ENCODE measurements at regions not wholly inside any gene's neighbourhood (a gene's known extent, or its start where the extent isn't known, plus 50 kb on each side); places are given as distances from the start of the nearest gene placed in this dataset.

DNA sequence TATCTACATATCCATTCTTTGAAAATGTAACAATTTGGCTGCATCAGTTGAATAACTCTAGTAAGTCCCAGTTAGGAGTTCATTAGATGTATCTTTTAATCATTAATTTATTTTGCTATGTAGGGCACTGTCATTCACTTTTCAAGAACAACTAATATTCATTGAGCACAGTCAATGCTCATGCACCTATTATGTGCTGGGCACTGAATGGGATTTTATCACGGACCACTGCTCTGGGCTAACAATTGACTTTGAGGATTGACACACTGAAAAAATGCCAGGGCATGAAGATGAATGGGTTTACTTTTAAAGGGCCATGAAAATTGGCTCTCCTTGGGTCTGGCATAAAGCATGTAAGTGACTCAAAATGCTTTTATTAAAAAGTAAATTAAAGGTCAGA, 375.2 kb downstream of the PLPP3 start:
- no peak overlapping the region for H3K9ac ChIP-seq (ENCODE audit: low read depth, low read length)
- no peak overlapping the region for H3K4me2 ChIP-seq (ENCODE audit: low read length)
- no peak overlapping the region for H3K4me3 ChIP-seq (ENCODE audit: low read length)
- no peaks in the 10 kb centered on the region for H3K4me1 ChIP-seq (ENCODE audit: control insufficient read depth, insufficient read depth, low read length)
- H3K9me3 ChIP-seq (replicated peaks; ENCODE audit: low read length): no peaks in the 10 kb centered on the region
- H3K36me3 ChIP-seq (ENCODE audit: insufficient read depth, low read length): no peaks in the 10 kb centered on the region
- H3K27me3 ChIP-seq (ENCODE audit: control insufficient read depth, insufficient read depth, low read length): no peaks in the 10 kb centered on the region

DNA sequence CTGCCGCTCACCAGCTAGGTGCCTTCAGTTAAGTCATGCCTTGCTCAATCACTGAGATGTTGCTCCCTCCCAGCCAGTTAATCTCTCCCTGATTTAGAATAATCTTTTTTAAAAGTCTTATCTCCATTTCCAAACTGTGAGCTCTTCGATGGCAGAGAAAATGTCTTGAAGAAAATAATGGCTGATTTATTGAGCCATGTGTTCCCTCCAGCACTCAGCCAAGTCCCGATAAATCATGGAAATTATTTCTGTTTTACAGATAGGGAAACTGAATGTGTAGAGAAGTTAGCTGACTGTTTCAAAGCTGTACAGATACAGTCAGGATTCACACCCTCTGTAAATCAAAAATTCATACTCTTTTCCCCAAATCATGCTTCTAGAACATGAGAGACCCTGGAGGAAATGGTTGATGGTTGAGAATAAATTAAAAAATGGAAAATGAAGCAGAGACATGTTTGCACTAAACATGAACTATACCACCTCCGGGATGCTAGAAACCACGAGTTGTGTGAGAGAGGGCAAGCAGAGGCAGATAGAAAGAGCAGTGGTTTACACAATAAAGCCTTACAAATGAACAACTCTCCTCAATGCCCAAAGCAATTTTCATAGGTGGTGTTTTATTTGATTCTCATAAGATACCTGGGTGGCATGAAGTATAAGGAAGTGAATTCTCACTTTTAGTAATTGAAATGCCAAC, 376.4 kb downstream of the PLPP3 start:
- Histone ChIP-seq H3K9ac (ENCODE audit: low read depth, low read length) (no peak overlapping the region), H3K4me1 (ENCODE audit: control insufficient read depth, insufficient read depth, low read length) (no peaks in the 10 kb centered on the region), H3K36me3 (ENCODE audit: insufficient read depth, low read length) (no peaks in the 10 kb centered on the region), H3K9me3 (replicated peaks; ENCODE audit: low read length) (no peaks in the 10 kb centered on the region), H3K4me2 (ENCODE audit: low read length) (no peak overlapping the region), H3K27me3 (ENCODE audit: control insufficient read depth, insufficient read depth, low read length) (no peaks in the 10 kb centered on the region), H3K4me3 (ENCODE audit: low read length) (no peak overlapping the region)

DNA sequence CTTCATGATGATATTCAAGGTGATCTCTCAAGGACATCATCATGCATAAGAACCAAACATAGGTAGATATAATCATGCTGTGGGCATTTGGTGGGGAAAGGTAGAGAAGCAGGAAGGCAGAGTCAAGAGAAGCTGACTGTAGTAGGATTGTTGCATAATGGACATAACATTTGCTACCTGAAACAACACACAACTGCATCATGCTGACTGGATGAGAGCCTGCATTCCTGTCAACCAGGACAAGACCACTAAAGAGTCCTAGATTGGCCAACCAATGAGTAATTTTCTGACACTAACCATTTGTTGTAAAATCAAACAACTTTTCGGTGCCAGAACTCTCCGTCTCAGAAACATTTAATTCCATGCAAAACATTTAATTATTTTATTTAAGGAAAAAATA, 377.2 kb downstream of the PLPP3 start:
- H3K4me1 ChIP-seq (ENCODE audit: control insufficient read depth, insufficient read depth, low read length): no peaks in the 10 kb centered on the region
- no peak overlapping the region for H3K9ac ChIP-seq (ENCODE audit: low read depth, low read length)
- no peak overlapping the region for H3K4me3 ChIP-seq (ENCODE audit: low read length)
- H3K9me3 ChIP-seq (replicated peaks; ENCODE audit: low read length): no peaks in the 10 kb centered on the region
- H3K4me2 ChIP-seq (ENCODE audit: low read length): no peak overlapping the region
- H3K27me3 ChIP-seq (ENCODE audit: control insufficient read depth, insufficient read depth, low read length): no peaks in the 10 kb centered on the region
- no peaks in the 10 kb centered on the region for H3K36me3 ChIP-seq (ENCODE audit: insufficient read depth, low read length)

- no peaks in the 10 kb centered on the region for H3K36me3 ChIP-seq (ENCODE audit: insufficient read depth, low read length)
- no peaks in the 10 kb centered on the region for H3K27me3 ChIP-seq (ENCODE audit: control insufficient read depth, insufficient read depth, low read length)
- H3K9me3 ChIP-seq (replicated peaks; ENCODE audit: low read length): no peaks in the 10 kb centered on the region
- no peak overlapping the region for H3K9ac ChIP-seq (ENCODE audit: low read depth, low read length)
- no peaks in the 10 kb centered on the region for H3K4me1 ChIP-seq (ENCODE audit: control insufficient read depth, insufficient read depth, low read length)
- H3K4me2 ChIP-seq (ENCODE audit: low read length): no peak overlapping the region
- no peak overlapping the region for H3K4me3 ChIP-seq (ENCODE audit: low read length)
Observed at GRCh38 chr1:56200896-56201295, 378.5 kb downstream of the PLPP3 start.

DNA sequence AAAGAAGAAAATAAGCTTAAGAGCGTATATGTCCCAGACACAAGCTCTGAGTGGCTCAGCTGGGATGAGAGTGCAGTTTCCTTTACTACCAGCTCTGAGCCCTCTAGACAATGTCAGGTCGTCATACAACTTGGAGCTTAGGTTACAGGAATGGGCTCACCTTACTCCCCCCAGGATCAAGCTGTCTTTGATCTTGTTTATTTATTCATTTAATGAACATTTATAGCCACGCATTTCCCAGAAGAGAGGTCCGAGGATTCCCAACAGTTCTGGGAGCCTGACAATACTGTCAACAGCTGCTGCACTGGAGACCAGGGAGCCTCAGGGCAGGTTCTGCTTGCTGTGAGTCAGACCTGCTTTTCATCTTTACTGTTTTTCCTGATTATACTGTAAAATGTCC, 378.9 kb downstream of the PLPP3 start:
- Histone ChIP-seq H3K9ac (ENCODE audit: low read depth, low read length) (no peak overlapping the region), H3K4me1 (ENCODE audit: control insufficient read depth, insufficient read depth, low read length) (no peaks in the 10 kb centered on the region), H3K9me3 (replicated peaks; ENCODE audit: low read length) (no peaks in the 10 kb centered on the region), H3K36me3 (ENCODE audit: insufficient read depth, low read length) (no peaks in the 10 kb centered on the region), H3K27me3 (ENCODE audit: control insufficient read depth, insufficient read depth, low read length) (no peaks in the 10 kb centered on the region), H3K4me2 (ENCODE audit: low read length) (peak overlapping the region; percentile 56), H3K4me3 (ENCODE audit: low read length) (no peak overlapping the region)

DNA sequence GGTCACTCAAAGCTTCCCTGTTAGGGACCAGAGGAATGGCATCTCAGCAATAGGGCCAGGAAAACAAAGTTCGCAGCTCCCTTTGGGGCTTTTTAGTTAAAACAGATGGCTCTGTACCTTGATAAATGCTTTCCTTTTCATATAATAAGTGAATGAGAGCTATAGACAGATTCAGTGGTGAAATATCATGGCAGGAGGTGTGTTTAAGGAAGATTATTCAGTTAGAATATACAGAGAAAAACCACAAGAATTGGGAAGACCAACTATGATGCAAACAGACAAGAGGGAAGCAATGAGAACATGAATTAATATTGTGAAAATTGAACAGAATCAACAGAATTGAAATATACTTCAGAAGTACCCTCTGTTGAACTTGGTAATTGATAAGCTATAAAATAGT, 379.4 kb downstream of the PLPP3 start:
- Histone ChIP-seq H3K36me3 (ENCODE audit: insufficient read depth, low read length) (no peaks in the 10 kb centered on the region), H3K4me2 (ENCODE audit: low read length) (no peak overlapping the region), H3K9me3 (replicated peaks; ENCODE audit: low read length) (no peaks in the 10 kb centered on the region), H3K4me1 (ENCODE audit: control insufficient read depth, insufficient read depth, low read length) (no peaks in the 10 kb centered on the region), H3K27me3 (ENCODE audit: control insufficient read depth, insufficient read depth, low read length) (no peaks in the 10 kb centered on the region), H3K9ac (ENCODE audit: low read depth, low read length) (no peak overlapping the region), H3K4me3 (ENCODE audit: low read length) (no peak overlapping the region)

DNA sequence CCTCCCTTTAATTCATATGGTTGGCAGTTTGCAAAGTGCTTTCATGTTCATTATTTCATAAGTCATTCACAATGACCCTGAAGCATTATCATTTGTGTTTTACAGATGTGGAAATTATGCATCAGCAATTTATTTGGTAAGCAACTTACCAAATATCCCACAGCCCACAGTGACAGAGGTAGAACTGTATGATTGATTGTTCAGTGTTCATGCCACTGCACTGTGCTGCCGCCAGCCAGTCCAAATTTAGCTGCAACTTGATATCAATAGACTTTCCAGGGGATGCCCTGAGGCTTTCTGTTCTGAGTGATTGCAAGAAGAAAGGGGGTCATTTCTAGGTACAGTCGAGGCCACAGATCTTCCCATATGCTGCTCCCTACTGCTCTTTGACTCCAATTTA, 380.3 kb downstream of the PLPP3 start:
- Histone ChIP-seq H3K27me3 (ENCODE audit: control insufficient read depth, insufficient read depth, low read length) (no peaks in the 10 kb centered on the region), H3K4me2 (ENCODE audit: low read length) (no peak overlapping the region), H3K4me3 (ENCODE audit: low read length) (no peak overlapping the region), H3K4me1 (ENCODE audit: control insufficient read depth, insufficient read depth, low read length) (no peaks in the 10 kb centered on the region), H3K9ac (ENCODE audit: low read depth, low read length) (no peak overlapping the region), H3K36me3 (ENCODE audit: insufficient read depth, low read length) (no peaks in the 10 kb centered on the region), H3K9me3 (replicated peaks; ENCODE audit: low read length) (no peaks in the 10 kb centered on the region)

DNA sequence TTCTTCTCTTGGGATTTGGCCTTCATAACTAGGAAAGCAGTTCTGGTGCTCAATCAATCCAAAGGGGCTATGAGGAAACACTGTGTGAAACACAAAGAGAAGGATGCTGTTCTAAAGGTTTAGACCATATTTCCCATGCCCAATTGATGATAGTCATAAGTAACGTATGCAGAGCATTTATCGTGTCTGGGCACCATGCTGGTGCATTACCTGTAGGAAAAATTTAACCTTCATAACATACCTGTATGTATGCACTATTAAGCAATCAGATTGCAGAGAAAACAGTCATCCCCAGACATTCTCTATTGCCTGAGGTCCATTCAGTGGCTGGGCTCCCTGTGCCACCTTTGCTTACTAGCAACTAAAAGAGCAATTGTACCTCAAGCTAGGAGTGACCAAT, 381.4 kb downstream of the PLPP3 start:
- Histone ChIP-seq H3K9me3 (replicated peaks; ENCODE audit: low read length) (no peaks in the 10 kb centered on the region), H3K4me3 (ENCODE audit: low read length) (no peak overlapping the region), H3K4me1 (ENCODE audit: control insufficient read depth, insufficient read depth, low read length) (no peaks in the 10 kb centered on the region), H3K36me3 (ENCODE audit: insufficient read depth, low read length) (no peaks in the 10 kb centered on the region), H3K4me2 (ENCODE audit: low read length) (no peak overlapping the region), H3K9ac (ENCODE audit: low read depth, low read length) (no peak overlapping the region), H3K27me3 (ENCODE audit: control insufficient read depth, insufficient read depth, low read length) (no peaks in the 10 kb centered on the region)

DNA sequence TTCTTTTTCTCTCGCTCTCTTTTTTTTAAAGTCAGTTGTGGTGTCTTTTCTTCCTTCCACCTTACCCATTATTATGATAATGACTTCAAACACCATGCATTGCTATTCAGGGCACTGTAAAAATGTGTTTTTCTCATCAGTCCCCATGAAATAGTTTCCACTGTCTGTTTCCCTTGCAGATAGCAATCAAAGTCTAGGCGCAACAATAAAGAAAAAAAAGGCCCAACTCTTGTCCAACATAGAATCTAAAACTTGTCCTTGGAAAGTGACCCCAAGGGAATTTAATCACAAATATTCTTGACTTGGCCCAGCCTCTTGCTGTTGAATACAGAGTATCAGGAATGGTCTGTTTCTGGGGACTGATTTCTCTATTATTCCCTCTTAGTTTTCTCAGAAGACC, 382.5 kb downstream of the PLPP3 start:
- peaks cover under 1% of the 10 kb centered on the region for H3K4me1 ChIP-seq (ENCODE audit: control insufficient read depth, insufficient read depth, low read length)
- no peaks in the 10 kb centered on the region for H3K36me3 ChIP-seq (ENCODE audit: insufficient read depth, low read length)

GRCh38 chr1:56194701-56195300, 384.6 kb downstream of the PLPP3 start:
- H3K9ac ChIP-seq (ENCODE audit: low read depth, low read length): no peak overlapping the region
- H3K4me2 ChIP-seq (ENCODE audit: low read length): no peak overlapping the region
- H3K9me3 ChIP-seq (replicated peaks; ENCODE audit: low read length): no peaks in the 10 kb centered on the region
- H3K4me3 ChIP-seq (ENCODE audit: low read length): no peak overlapping the region
- H3K36me3 ChIP-seq (ENCODE audit: insufficient read depth, low read length): no peaks in the 10 kb centered on the region
- H3K27me3 ChIP-seq (ENCODE audit: control insufficient read depth, insufficient read depth, low read length): no peaks in the 10 kb centered on the region
- peaks cover 11% of the 10 kb centered on the region for H3K4me1 ChIP-seq (ENCODE audit: control insufficient read depth, insufficient read depth, low read length)

More for the DNA sequence above, 382.5 kb downstream of the PLPP3 start:
- Histone ChIP-seq H3K9ac (ENCODE audit: low read depth, low read length) (no peak overlapping the region), H3K9me3 (replicated peaks; ENCODE audit: low read length) (no peaks in the 10 kb centered on the region), H3K4me2 (ENCODE audit: low read length) (no peak overlapping the region), H3K27me3 (ENCODE audit: control insufficient read depth, insufficient read depth, low read length) (no peaks in the 10 kb centered on the region), H3K4me3 (ENCODE audit: low read length) (no peak overlapping the region)

DNA sequence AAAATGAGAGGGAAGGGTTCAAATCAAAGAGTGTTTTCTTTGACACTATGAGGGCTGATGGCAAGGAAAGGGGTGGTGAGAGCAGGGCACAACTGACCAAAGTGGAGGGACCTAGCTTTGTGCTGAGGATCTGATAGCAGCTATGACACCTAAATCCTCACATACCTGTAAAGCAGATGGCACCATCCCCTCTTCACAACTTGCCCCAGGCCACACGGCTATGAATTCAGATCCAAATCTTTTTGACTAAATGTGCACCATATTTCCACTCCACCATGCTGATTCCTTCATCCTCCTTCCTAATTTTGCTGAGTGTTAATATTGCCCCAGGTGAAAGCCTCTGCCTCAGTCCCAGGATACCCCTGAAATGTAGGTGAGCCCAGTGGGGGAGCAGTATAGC, 385.7 kb downstream of the PLPP3 start:
- H3K9ac ChIP-seq (ENCODE audit: low read depth, low read length): no peak overlapping the region
- H3K36me3 ChIP-seq (ENCODE audit: insufficient read depth, low read length): no peaks in the 10 kb centered on the region
- H3K4me1 ChIP-seq (ENCODE audit: control insufficient read depth, insufficient read depth, low read length): peaks cover 11% of the 10 kb centered on the region

DNA sequence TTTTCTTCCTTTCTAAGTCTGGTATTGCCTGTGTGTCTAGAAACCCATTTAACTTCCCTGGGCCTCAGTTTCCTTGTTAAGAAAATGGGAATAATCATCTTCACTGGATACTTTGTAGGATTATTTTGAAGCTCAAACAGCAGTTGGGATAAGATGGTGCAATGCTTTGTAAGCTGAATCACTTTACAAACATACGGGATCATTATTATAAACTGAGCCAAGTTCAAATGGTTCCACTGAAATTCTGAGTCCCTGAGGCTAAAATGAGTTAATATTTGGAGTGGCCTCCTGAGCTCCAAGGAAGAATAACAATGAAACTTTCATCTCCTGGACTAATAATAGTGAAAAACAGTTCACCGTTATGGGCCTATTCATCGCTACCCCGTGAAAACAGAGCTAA, 388.0 kb downstream of the PLPP3 start:
- peaks cover 11% of the 10 kb centered on the region for H3K4me1 ChIP-seq (ENCODE audit: control insufficient read depth, insufficient read depth, low read length)
- no peak overlapping the region for H3K9ac ChIP-seq (ENCODE audit: low read depth, low read length)
- no peak overlapping the region for H3K4me3 ChIP-seq (ENCODE audit: low read length)
- no peaks in the 10 kb centered on the region for H3K9me3 ChIP-seq (replicated peaks; ENCODE audit: low read length)
- H3K27me3 ChIP-seq (ENCODE audit: control insufficient read depth, insufficient read depth, low read length): no peaks in the 10 kb centered on the region
- H3K36me3 ChIP-seq (ENCODE audit: insufficient read depth, low read length): no peaks in the 10 kb centered on the region
- H3K4me2 ChIP-seq (ENCODE audit: low read length): no peak overlapping the region

More for the DNA sequence above, 385.7 kb downstream of the PLPP3 start:
- no peak overlapping the region for H3K4me2 ChIP-seq (ENCODE audit: low read length)
- H3K27me3 ChIP-seq (ENCODE audit: control insufficient read depth, insufficient read depth, low read length): no peaks in the 10 kb centered on the region
- H3K4me3 ChIP-seq (ENCODE audit: low read length): no peak overlapping the region
- H3K9me3 ChIP-seq (replicated peaks; ENCODE audit: low read length): no peaks in the 10 kb centered on the region
